ENCODE measurements at regions not wholly inside any gene's neighbourhood (a gene's known extent, or its start where the extent isn't known, plus 50 kb on each side); places are given as distances from the start of the nearest gene placed in this dataset.
"Not testable (repeated sequence)": the region's sequence is repeated elsewhere in the genome, so short reads cannot be mapped to it uniquely, and the experiment has no call there.

- in situ Hi-C loops (cut with MboI; ENCODE audit: low sequenced_read_pairs): no loop called here
These were observed 300.3 kb downstream of the FZD1 start for GRCh38 chr7:91564541-91564940.

GRCh38 chr7:91565499-91566401 is 301.5 kb downstream of the FZD1 start:
- in situ Hi-C loops (cut with MboI; ENCODE audit: low sequenced_read_pairs): no loop called here

- in situ Hi-C loops (cut with MboI; ENCODE audit: low sequenced_read_pairs): no loop called here
These were observed 302.1 kb downstream of the FZD1 start for GRCh38 chr7:91566402-91566732.

GRCh38 chr7:91567081-91568012 is 303.1 kb downstream of the FZD1 start:
- in situ Hi-C loops (cut with MboI; ENCODE audit: low sequenced_read_pairs): no loop called here

GRCh38 chr7:91568138-91568537 is 303.9 kb downstream of the FZD1 start:
- in situ Hi-C loops (cut with MboI; ENCODE audit: low sequenced_read_pairs): no loop called here

- in situ Hi-C loops (cut with MboI; ENCODE audit: low sequenced_read_pairs): no loop called here
These were observed 305.7 kb downstream of the FZD1 start for GRCh38 chr7:91569728-91570457.

- in situ Hi-C loops (cut with MboI; ENCODE audit: low sequenced_read_pairs): no loop called here
These were observed 306.3 kb downstream of the FZD1 start for GRCh38 chr7:91570560-91570959.

- in situ Hi-C loops (cut with MboI; ENCODE audit: low sequenced_read_pairs): no loop called here
These were observed 307.4 kb downstream of the FZD1 start for GRCh38 chr7:91571601-91572000.

- in situ Hi-C loops (cut with MboI; ENCODE audit: low sequenced_read_pairs): no loop called here
These were observed 307.1 kb downstream of the MTERF1 start for GRCh38 chr7:91573405-91573804.

GRCh38 chr7:91576459-91576858 is 304.0 kb downstream of the MTERF1 start:
- in situ Hi-C loops (cut with MboI; ENCODE audit: low sequenced_read_pairs): not testable (repeated sequence)

- in situ Hi-C loops (cut with MboI; ENCODE audit: low sequenced_read_pairs): no loop called here
These were observed 300.7 kb downstream of the MTERF1 start for GRCh38 chr7:91579837-91580236.

- in situ Hi-C loops (cut with MboI; ENCODE audit: low sequenced_read_pairs): no loop called here
These were observed 297.6 kb downstream of the MTERF1 start for GRCh38 chr7:91582799-91583477.

- in situ Hi-C loops (cut with MboI; ENCODE audit: low sequenced_read_pairs): no loop called here
These were observed 284.2 kb downstream of the MTERF1 start for GRCh38 chr7:91596287-91596686.

- in situ Hi-C loops (cut with MboI; ENCODE audit: low sequenced_read_pairs): no loop called here
These were observed 281.7 kb downstream of the MTERF1 start for GRCh38 chr7:91598791-91599190.

- in situ Hi-C loops (cut with MboI; ENCODE audit: low sequenced_read_pairs): no loop called here
These were observed 280.4 kb downstream of the MTERF1 start for GRCh38 chr7:91600112-91600511.

GRCh38 chr7:91603707-91604106 is 276.8 kb downstream of the MTERF1 start:
- in situ Hi-C loops (cut with MboI; ENCODE audit: low sequenced_read_pairs): no loop called here

GRCh38 chr7:91608606-91609005 is 271.9 kb downstream of the MTERF1 start:
- in situ Hi-C loops (cut with MboI; ENCODE audit: low sequenced_read_pairs): no loop called here

- in situ Hi-C loops (cut with MboI; ENCODE audit: low sequenced_read_pairs): no loop called here
These were observed 271.0 kb downstream of the MTERF1 start for GRCh38 chr7:91609525-91609924.

- in situ Hi-C loops (cut with MboI; ENCODE audit: low sequenced_read_pairs): no loop called here
These were observed 266.1 kb downstream of the MTERF1 start for GRCh38 chr7:91614431-91614830.

Data from HL-60/S4 (cell line).